Kidney tubule cell (primary cell): ENCODE measurements at regions not wholly inside any gene's neighbourhood (a gene's known extent, or its start where the extent isn't known, plus 50 kb on each side); places are given as distances from the start of the nearest gene placed in this dataset.
A peak's percentile ranks its signal among the peaks of the same experiment; 100 is the strongest.

Experiments used
- DNase-seq: peaks from one replicate; pipeline ENCODE4 v3.0.0-alpha.2; 2018; ENCODE audit warnings: low spot score

DNA sequence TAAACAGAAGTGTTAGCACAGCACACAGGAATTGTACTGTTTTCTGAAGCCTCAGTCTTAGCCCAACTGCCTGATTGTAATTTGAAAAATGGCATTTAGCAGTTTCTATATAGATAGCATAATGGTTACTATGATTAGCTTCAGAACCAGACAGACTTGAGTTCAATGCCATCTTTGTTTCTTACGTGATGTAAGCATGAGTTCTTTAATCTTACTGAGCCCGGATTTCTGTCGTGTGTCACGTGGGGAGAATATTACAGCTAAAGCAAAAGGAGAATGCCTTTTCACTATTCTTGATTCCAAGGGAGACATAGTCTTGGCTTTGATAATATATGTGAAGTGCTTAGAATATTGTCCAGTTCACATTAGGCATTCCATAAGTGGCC, 407.3 kb downstream of the STIM2 start:
- DNase-seq: no peak

- peak; percentile 2 for DNase-seq
Measured at GRCh38 chr4:27270435-27270834, 409.8 kb downstream of the STIM2 start.

DNA sequence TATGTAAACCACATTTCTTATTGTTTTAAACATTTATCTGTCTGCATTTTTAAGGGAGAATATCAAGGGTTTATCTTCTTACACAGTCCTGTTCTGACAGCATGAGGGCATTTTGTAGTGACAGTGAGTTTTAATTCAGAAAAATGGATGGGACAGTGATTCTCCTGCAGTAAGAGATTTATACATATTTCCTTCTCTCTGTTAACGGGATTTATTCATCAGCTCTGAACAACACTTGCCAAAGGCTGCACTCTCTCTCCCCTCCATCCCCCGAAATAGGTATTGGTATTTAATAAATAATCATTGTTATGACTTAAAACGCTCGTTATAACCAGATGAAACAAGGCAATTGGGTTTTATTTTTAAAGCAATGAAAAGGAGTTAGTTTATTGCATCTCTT, 410.9 kb downstream of the STIM2 start:
- DNase-seq: no peak

DNA sequence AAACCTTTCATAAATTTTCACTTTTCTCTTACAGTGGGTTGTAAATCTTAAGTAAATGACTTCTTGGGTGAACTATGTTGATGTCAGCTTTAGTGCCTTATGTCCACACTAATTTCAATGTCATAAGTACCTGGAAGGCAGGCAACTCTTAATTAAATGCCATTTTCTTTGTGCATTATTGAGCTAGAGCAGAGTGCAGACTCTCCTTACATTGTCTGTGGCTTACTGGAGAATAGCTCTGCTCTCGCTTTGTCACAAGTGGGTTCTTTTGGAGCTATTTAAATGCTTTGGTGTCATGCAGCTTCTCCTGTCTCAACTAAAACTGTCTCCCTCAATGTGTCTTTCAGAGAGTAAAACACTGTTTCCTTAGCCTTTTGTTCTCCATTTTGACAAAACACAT, 411.6 kb downstream of the STIM2 start:
- DNase-seq: no peak

- no peak for DNase-seq
Measured at GRCh38 chr4:27276307-27277073, 415.8 kb downstream of the STIM2 start.

GRCh38 chr4:27278615-27279375, 418.2 kb downstream of the STIM2 start:
- peak; percentile 16 for DNase-seq

DNA sequence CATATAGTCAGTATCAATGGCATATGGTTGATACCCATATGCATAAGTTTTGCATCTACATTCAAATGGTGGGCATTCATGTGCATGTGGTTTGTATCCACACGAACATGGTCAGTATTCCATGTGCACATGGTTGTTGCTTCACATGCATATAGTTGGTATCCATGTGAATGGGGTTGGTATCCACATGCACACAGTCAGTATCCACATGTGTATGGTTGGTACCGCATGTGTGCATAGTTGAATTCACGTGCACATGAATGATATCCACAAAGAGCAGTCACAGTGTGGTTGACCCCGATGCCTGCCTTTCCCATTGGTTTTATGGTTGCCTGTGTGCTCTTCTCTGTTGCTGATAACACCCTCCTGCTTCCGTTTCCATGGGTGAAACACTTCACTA, 427.9 kb downstream of the STIM2 start:
- no peak for DNase-seq

DNA sequence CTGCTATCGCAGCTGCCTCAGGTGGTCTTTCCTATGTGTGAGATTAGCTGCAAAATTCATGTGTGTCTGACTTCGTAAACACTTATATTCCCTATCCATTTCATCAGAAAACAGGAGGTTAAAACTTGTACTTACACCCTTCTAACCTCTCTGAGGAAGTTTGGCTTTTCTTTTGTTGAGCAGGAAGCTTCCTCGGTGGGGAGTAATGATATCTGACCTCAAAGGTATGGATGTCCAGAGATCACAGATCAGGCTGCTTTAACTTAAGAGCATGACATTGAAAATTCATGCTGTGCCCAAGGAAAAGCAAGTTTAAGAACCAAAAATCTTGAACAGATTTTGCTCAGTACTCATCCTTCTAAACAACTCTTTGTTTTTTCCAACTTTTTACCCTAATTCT, 429.1 kb downstream of the STIM2 start:
- no peak for DNase-seq

GRCh38 chr4:27293831-27294230, 433.2 kb downstream of the STIM2 start:
- peak; percentile 67 for DNase-seq

- peak; percentile 79 for DNase-seq
Measured at GRCh38 chr4:27304751-27305150, 444.1 kb downstream of the STIM2 start.

GRCh38 chr4:27305246-27305645, 444.6 kb downstream of the STIM2 start:
- peak; percentile 75 for DNase-seq

- DNase-seq: no peak
Measured at GRCh38 chr4:27308379-27308778, 447.7 kb downstream of the STIM2 start.

- no peak for DNase-seq
Measured at GRCh38 chr4:27315625-27316024, 455.0 kb downstream of the STIM2 start.

GRCh38 chr4:27316176-27316575, 455.5 kb downstream of the STIM2 start:
- DNase-seq: no peak

- DNase-seq: no peak
Measured at GRCh38 chr4:27318740-27319139, 458.1 kb downstream of the STIM2 start.

GRCh38 chr4:27326991-27327390, 466.4 kb downstream of the STIM2 start:
- DNase-seq: no peak

DNA sequence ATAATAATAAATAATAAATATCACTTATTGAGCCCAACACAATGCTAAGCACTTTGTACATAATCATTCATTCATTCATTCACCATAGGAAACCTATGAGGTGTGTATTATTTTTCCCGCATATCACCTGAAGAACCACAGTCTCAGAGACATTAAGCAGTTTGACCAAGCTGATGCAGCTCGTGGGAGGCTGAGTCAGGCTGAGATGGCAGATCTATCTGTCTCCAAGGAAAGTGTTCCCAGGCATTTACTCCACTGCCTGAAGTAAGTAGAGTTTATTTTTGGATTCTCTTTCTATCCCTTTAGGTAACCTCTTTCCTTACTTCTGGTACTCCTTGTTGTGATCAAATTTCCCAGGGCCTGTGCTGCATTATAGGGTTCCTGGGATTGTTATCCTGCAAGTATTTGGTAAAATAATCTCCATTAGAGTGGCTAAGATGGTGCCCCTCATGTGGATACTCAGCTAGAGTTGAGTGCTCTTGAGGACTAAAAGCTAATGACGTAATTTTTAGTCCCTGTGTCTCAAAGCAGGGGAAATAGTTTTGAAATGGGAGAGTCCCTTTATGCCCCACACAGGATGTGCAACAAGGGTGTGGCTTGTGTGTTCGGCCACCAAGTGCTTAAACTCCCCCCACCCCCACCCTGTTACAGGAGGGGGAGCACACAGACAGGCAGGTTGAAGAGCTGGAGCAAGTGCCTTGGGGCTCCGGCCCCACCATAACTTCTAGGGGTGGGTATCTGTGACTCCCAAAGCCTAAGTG, 467.0 kb downstream of the STIM2 start:
- DNase-seq: no peak

- DNase-seq: no peak
Measured at GRCh38 chr4:27338530-27338929, 477.9 kb downstream of the STIM2 start.

- no peak for DNase-seq
Measured at GRCh38 chr4:27343411-27343810, 482.8 kb downstream of the STIM2 start.

DNA sequence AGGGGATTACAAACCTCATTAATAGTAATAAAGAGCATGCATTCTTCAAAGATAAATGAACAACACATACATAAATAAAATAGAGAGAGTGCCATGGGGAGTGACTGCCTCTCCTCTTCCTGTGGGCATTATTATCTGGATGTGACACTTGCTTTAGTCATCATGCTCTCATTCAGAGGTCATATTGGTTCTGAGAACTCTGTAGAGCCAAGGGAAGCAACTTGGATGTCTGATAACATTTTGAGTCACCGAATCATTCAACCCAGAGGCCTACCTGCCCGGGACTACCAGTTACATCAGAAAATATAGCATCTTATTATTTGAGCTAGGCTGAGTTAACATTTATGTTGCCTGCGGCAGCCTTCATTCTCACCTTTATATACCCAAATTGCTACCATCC, 489.5 kb downstream of the STIM2 start:
- peak; percentile 88 for DNase-seq

- DNase-seq: peak; percentile 17
Measured at GRCh38 chr4:27357283-27357682, 496.6 kb downstream of the STIM2 start.

DNA sequence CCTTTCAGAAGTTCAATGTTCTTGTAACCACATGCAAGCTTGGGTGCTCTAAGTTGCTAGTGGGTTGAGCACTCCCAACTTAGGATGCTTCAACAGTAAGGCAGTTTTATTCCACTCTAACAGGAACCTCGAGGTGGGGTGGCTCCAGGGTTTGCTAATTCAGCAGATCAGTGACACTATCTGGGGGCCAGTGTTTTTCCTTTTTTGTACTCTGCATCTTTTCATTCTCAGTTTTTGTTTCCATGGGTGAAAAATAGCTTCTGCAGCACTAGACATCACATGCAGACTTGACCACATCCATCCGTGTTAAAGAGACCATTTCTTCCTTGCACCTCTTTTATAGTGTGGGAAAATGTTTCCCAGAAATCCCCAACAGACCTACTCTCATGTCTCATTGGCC, 497.6 kb downstream of the STIM2 start:
- DNase-seq: no peak

GRCh38 chr4:27360131-27360530, 499.5 kb downstream of the STIM2 start:
- no peak for DNase-seq
